Pancreas (tissue), 10 donors: ENCODE measurements at regions not wholly inside any gene's neighbourhood (a gene's known extent, or its start where the extent isn't known, plus 50 kb on each side); places are given as distances from the start of the nearest gene placed in this dataset.

Experiments
- ATAC-seq, 4 donors: fragments of 200-7000 bp; cut with Tn5 transposase; one replicate each; pipeline versions ENCODE4 v1.8.0 to v1.9.1; 2020; ENCODE audit warnings: mild to moderate bottlenecking in 4 of 4, moderate library complexity in 4 of 4
- DNase-seq, 6 donors: peaks; one replicate each; pipeline ENCODE4 v3.0.0-alpha.2; 2020
- FAIRE-seq: peaks from 2 replicates; lab custom pipeline; 2012; peaks lifted over from hg19 to GRCh38; lab: Jason Lieb, UNC
- H3K27ac ChIP-seq, 4 donors: fragments of 200-600 bp; sonication (generic); 1 replicate in 3 of 4; 2 replicates in 1 of 4; pipeline versions ENCODE4 v1.5.0 to v1.8.0; 2020
- H3K27me3 ChIP-seq, 4 donors: fragments of 200-600 bp; one replicate each; pipeline ENCODE4 v1.8.0; 2021
- H3K36me3 ChIP-seq, 3 donors: fragments of 200-600 bp; sonication (generic) in 1 of 3; one replicate each; pipeline versions ENCODE4 v1.5.0 to v1.8.0; 2020 to 2021
- H3K4me1 ChIP-seq, 3 donors: fragments of 200-600 bp; one replicate each; pipeline ENCODE4 v1.8.0; 2021
- H3K4me3 ChIP-seq, 4 donors: fragments of 200-600 bp; sonication (generic) in 2 of 4; one replicate each; pipeline versions ENCODE4 v1.5.0 to v1.8.0; 2020 to 2021
- H3K9me3 ChIP-seq, 4 donors: fragments of 200-600 bp; one replicate each; pipeline ENCODE4 v1.8.0; 2021
- CTCF ChIP-seq, 4 donors: fragments of 200-600 bp; sonication (generic) in 3 of 4; IDR thresholded peaks; one replicate each; pipeline versions ENCODE4 v1.5.0 to v1.8.0; 2021; ENCODE audit warnings: antibody characterized with exemption in 4 of 4
- WGBS, 2 donors: extraction: QIAGEN DNeasy Blood & Tissue Kit; methylation state at CpG; one replicate each; pipeline ENCODE4 v1.1.7; 2013; 5-methylcytosine and 5-hydroxymethylcytosine counted together
- intact Hi-C, 3 donors: fragments of 100-400 bp; cut with DNase I; formaldehyde crosslinking; loops; one replicate each; pipeline versions ENCODE4 v1.11.1 to v1.14.2; 2022
- donor health status: healthy with polysubstance abuse.
- donor health status: DM: no; HTN: no; CAD: no; lungs with moderate emphysema.
- donor health status: DM: no; HTN: no; CAD: no.
- donor health status: control.
- donor health status: control.
- donor health status: Bipolar disorder and iron deficiency.
- donor health status: DM: yes; HTN: yes; CAD: no.
- donor health status: DM: no; HTN: no; CAD: no.
- donor health status: DM: no; HTN: no; CAD: no.
- donor health status: DM: yes; HTN: yes; CAD: no.

- 64 to 67% methylated on average over 3 of the region's 3 CpGs for WGBS, 2 donors
- peaks cover 0 to 3% (median 0%) of the 10 kb centered on the region in 4 donors for H3K27me3 ChIP-seq
- no peak overlapping the region for H3K27ac ChIP-seq
- no peak for TF ChIP-seq CTCF (IDR thresholded peaks at IDR 0.05)
- intact Hi-C loops = no loop called here
- no peaks in the 10 kb centered on the region for H3K9me3 ChIP-seq
- ATAC-seq = no peak
- H3K4me3 ChIP-seq = no peak overlapping the region
- FAIRE-seq = no peak
- H3K36me3 ChIP-seq = no peaks in the 10 kb centered on the region
- H3K4me1 ChIP-seq = no peaks in the 10 kb centered on the region
- DNase-seq = no peak
Measured at GRCh38 chr11:110801328-110801727, 89.1 kb upstream of the ARHGAP20 start.

GRCh38 chr11:110798201-110798900 is 86.1 kb upstream of the ARHGAP20 start:
- Histone ChIP-seq H3K4me3 (no peak overlapping the region), H3K9me3 (no peaks in the 10 kb centered on the region), H3K36me3 (no peaks in the 10 kb centered on the region), H3K4me1 (no peaks in the 10 kb centered on the region), H3K27ac (no peak overlapping the region), H3K27me3 (no peaks in the 10 kb centered on the region)
- ATAC-seq = no peak
- no peak for DNase-seq
- intact Hi-C loops = no loop called here
- TF ChIP-seq CTCF (IDR thresholded peaks at IDR 0.05) = no peak
- FAIRE-seq = no peak
- WGBS, 2 donors = 43 to 52% methylated on average over 6 of the region's 6 CpGs

- Histone ChIP-seq H3K4me1 (no peaks in the 10 kb centered on the region), H3K27ac (no peak overlapping the region), H3K4me3 (no peak overlapping the region), H3K27me3 (no peaks in the 10 kb centered on the region), H3K36me3 (no peaks in the 10 kb centered on the region), H3K9me3 (no peaks in the 10 kb centered on the region)
- DNase-seq (peak in 1 of 6 donors; percentile 23), ATAC-seq (peak in 2 of 4 donors; percentile 63 to 68), FAIRE-seq (no peak)
- TF ChIP-seq CTCF (IDR thresholded peaks at IDR 0.05) = no peak
- intact Hi-C loops = no loop called here
- WGBS, 2 donors = 72 to 88% methylated on average over 3 of the region's 3 CpGs
Measured at GRCh38 chr11:110797453-110797852, 85.2 kb upstream of the ARHGAP20 start.

- H3K27ac ChIP-seq = no peak overlapping the region
- H3K27me3 ChIP-seq = no peaks in the 10 kb centered on the region
- no peak for ATAC-seq
- H3K36me3 ChIP-seq = no peaks in the 10 kb centered on the region
- H3K4me1 ChIP-seq = no peaks in the 10 kb centered on the region
- WGBS, 2 donors = 64 to 83% methylated on average over 1 of the region's 1 CpG
- H3K9me3 ChIP-seq = no peaks in the 10 kb centered on the region
- no peak overlapping the region for H3K4me3 ChIP-seq
- DNase-seq = no peak
- intact Hi-C loops = no loop called here
- no peak for TF ChIP-seq CTCF (IDR thresholded peaks at IDR 0.05)
- no peak for FAIRE-seq
Measured at GRCh38 chr11:110795112-110795624, 82.9 kb upstream of the ARHGAP20 start.

- no peak for TF ChIP-seq CTCF (IDR thresholded peaks at IDR 0.05)
- FAIRE-seq (no peak), DNase-seq (no peak), ATAC-seq (no peak)
- H3K4me1 ChIP-seq = no peaks in the 10 kb centered on the region
- H3K27ac ChIP-seq = no peak overlapping the region
- 65 to 73% methylated on average over 4 of the region's 4 CpGs for WGBS, 2 donors
- no peaks in the 10 kb centered on the region for H3K36me3 ChIP-seq
- H3K27me3 ChIP-seq = no peaks in the 10 kb centered on the region
- no peaks in the 10 kb centered on the region for H3K9me3 ChIP-seq
- H3K4me3 ChIP-seq = no peak overlapping the region
- intact Hi-C loops = no loop called here
Measured at GRCh38 chr11:110793556-110793955, 81.3 kb upstream of the ARHGAP20 start.
